HFF-Myc (cell line): ENCODE measurements at regions not wholly inside any gene's neighbourhood (a gene's known extent, or its start where the extent isn't known, plus 50 kb on each side); places are given as distances from the start of the nearest gene placed in this dataset.

Experiments
- DNase-seq: peaks from one replicate; pipeline ENCODE4 v3.0.0-alpha.2; 2011; ENCODE audit warnings: low read depth; ENCODE audit errors: extremely low read depth
- H3K4me3 ChIP-seq: replicated peaks from 2 replicates; pipeline ENCODE4 v1.5.1; 2011; ENCODE audit warnings: low read depth, mild to moderate bottlenecking, control low read depth, low read length
- CTCF ChIP-seq: IDR thresholded peaks from 2 replicates; pipeline ENCODE4 v1.5.1; 2012; ENCODE audit warnings: mild to moderate bottlenecking, low read depth, low read length, control low read depth; ENCODE audit errors: missing control alignments

- H3K4me3 ChIP-seq, result no peak overlapping the region
- DNase-seq, result no peak
- TF ChIP-seq CTCF, result no peak
Observed at GRCh38 chr5:4636378-4636777, 503.8 kb upstream of the ADAMTS16 start.

DNA sequence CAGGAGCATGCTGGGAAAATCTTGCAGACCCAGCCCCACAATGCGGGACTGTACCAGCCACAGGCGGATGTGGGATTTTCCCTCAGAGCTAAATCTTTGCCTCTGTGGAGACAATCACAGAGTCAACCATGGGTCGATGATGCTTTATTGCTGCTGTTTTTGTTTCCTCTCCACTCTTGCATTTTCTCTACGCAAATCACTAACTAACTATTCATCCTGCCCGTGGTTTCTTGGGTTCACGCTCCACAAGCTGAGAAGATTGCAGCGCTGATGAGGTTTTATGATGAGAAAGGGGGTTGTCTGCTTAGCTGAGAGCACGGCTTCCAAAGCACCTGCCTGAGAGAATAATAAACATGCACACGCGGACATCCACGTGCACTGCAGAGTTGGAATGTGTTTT, 500.2 kb upstream of the ADAMTS16 start:
- no peak overlapping the region for H3K4me3 ChIP-seq
- DNase-seq, result no peak

GRCh38 chr5:4640795-4641194, 499.3 kb upstream of the ADAMTS16 start:
- no peak for TF ChIP-seq CTCF
- DNase-seq, result no peak
- H3K4me3 ChIP-seq, result no peak overlapping the region

More for the DNA sequence above, 500.2 kb upstream of the ADAMTS16 start:
- no peak for TF ChIP-seq CTCF

DNA sequence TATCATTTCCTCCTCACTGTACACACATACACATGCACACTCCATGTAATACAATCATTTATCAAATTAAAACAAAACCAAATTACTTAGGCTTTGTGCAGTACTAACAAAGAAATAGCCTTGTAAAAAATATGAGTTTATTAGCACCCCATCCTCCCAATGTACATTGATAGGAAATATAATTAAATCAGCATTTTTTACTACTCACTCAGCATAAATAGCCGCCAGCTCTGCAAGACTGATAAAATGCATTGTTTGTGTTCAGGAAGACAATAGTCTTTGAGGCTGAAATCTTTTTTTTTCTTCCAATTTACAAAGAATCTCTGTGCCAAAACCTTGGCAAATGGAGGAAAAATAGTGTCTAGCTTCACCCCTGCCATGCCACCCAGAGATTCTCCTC, 497.6 kb upstream of the ADAMTS16 start:
- no peak for DNase-seq
- no peak overlapping the region for H3K4me3 ChIP-seq
- TF ChIP-seq CTCF, result no peak

- H3K4me3 ChIP-seq, result no peak overlapping the region
- TF ChIP-seq CTCF, result no peak
- no peak for DNase-seq
Observed at GRCh38 chr5:4643190-4643589, 496.9 kb upstream of the ADAMTS16 start.

DNA sequence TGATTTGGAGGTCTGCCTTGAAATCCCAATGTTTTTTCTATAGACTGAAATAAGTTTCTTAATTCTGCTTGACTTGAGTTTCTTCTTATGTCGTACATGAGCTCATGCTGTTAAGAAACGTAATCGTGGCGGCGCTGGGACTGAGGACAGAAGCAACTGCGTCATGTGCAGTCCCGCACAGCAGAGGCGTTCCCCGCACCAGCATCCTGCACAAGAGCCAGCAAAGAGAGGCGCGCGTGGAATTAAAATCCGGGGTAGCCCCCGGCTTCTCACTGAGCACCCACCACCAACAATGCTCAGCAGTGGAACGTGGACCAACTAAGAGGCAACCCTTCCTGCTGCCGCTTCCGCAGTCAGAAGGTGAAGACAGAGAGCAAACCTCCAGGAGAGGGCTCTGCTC, 496.2 kb upstream of the ADAMTS16 start:
- TF ChIP-seq CTCF, result no peak
- no peak overlapping the region for H3K4me3 ChIP-seq
- DNase-seq, result no peak

DNA sequence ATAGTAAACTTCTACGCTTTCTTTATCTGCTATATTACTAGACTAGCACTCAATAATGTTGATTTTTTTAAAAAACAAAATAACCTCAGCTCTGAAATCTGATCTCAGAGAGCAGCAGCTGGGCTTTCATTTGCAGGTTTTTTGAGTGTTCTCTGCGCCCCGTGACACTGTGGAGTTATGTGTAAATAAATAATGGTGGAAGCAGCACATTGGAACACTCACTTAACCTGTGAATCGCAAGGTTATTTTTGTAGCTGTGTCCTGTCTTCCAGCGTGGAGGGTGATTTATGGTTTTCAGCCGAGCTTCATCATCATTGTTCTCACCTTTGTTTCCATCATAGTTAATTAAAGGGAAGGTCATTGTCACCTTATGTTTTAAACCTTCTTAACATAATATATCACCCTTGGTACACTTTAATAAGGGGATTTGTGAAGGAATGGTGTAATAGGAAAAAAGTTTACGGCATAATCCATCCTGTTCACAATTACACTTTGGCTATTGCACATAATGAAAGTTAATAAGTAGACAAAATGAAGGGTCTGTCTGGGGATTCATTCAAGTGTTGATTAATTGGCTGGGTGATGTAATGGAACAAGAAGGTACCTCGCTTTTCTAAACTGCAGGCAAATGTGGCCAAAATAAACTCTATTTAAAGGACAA, 493.3 kb upstream of the ADAMTS16 start:
- no peak overlapping the region for H3K4me3 ChIP-seq
- no peak for DNase-seq
- TF ChIP-seq CTCF, result no peak
